Myocyte (in vitro differentiated cells): ENCODE measurements at regions not wholly inside any gene's neighbourhood (a gene's known extent, or its start where the extent isn't known, plus 50 kb on each side); places are given as distances from the start of the nearest gene placed in this dataset.

ENCODE experiments used
- DNase-seq: peaks from one replicate; pipeline ENCODE4 v3.0.0-alpha.2; 2012; ENCODE audit warnings: low read depth

GRCh38 chr3:10583798-10584708, 78.7 kb upstream of the ATP2B2 start:
- DNase-seq: no peak

DNA sequence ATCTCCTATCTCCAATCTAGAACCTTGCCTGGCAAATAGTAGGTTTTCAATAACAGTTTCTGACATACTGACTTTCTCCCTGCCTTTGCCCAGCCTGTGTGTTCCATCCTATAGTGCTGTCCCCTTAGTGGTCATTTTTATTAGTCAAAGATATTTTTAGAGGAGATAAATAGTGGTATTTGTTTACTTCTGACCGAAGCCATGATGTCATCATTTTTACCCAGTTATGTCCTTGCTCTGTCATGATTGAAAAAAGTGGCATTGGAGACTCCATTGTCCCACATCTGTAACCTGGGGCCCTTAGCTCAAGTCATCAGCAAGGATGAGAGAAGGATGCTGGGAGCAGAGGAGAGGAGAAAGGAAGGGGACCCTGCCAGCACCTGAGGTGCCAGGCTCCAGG, 80.6 kb upstream of the ATP2B2 start:
- no peak for DNase-seq

DNA sequence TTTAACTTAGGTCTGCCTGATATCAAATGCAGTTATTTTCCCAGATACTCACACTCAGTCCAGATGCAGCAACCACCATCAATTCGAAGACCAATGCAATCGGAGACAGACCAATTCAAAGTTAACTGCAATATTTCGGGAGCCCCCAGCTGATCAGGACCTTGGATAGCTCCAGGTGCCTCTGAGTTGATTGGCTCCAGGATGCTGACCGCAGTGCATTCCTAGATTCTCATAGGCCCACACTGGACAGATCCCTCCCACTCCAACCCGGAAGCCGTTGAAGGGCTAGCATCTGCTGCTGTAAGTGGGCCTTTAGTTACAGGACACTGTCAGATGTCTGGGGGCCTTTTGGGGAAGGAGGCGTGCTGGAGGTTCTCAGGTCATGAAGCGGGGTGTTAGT, 89.5 kb upstream of the ATP2B2 start:
- peak; percentile 85 for DNase-seq

- no peak for DNase-seq
Observed at GRCh38 chr3:10596746-10597448, 91.5 kb upstream of the ATP2B2 start.

GRCh38 chr3:10597733-10598132, 92.3 kb upstream of the ATP2B2 start:
- no peak for DNase-seq

DNA sequence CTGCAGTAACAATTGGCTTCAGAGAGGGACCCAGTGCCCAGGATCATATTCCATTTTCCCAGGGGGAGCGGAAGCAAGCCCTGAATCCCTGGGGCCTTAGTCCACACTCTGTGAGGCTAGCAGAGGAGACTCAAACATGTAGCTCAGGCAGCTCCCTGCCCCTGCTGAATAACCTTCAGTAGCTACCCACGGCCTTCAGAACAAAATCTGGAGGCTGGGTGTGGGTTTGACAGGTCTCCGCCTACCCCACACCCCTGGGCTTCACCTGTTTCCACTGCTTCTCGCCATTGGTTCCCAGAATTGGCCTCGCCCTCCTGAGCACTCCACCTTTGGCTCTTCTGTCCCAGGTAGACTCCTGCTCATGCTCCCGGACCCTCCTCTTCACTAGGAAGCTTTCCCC, 93.6 kb upstream of the ATP2B2 start:
- no peak for DNase-seq

- no peak for DNase-seq
Observed at GRCh38 chr3:10599444-10599843, 94.1 kb upstream of the ATP2B2 start.

DNA sequence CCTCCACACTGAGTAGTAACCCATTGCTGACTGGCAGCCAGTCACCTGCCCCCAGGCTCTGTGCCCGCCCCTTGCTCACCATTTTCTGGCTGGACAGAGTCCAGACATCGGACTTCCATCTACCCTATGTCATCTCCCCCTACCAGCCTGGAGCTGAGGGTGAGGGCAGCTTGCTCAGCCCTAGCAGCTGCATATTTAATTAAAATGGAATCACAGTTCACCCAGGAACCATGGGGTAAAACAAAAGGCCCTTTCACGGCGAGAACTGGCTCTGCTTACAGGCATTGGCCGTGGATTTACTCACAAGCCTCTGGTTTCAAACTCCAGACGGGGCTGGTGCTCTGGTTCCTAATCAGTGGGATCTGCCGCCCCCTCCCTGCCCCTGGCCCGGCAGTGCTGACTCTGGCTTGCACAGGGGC, 94.9 kb upstream of the ATP2B2 start:
- DNase-seq: no peak

GRCh38 chr3:10600726-10601125, 95.3 kb upstream of the ATP2B2 start:
- DNase-seq: no peak

DNA sequence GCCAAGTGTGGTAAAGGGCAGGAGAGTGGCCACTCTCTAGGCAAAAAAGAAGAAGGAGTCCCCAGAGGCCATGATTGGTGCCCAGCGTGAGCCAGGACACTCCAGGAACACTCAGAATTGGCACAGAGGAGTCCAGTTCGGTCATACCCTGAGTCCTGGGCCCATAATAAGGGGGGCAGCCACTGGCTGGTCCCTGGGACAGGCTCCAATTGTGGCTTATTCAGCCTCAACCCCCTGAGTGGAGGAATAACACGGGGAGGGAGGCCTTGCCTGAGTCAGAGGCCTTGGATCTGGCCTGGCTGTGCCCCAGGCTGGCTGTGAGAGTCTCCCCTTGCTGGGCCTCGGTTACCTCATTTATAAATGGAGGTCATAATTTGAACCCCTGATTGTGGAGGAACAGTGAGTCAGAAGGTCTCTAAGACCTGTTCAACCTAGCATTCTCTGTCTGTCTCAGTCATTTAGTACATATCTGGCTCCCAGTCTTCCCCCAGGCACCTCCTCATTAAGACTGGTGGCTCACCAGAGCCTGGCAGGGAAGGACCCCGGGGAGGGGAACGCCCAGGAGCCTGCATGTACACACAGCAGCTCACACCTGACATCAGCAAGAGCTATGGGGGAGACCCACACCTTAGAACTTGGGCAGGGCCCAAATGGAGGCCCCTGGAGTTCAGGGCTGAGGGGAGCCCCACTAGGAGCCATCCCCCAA, 95.9 kb upstream of the ATP2B2 start:
- no peak for DNase-seq

- DNase-seq: no peak
Observed at GRCh38 chr3:10601857-10602230, 96.5 kb upstream of the ATP2B2 start.

- DNase-seq: no peak
Observed at GRCh38 chr3:10602271-10602670, 96.9 kb upstream of the ATP2B2 start.

- peak; percentile 10 for DNase-seq
Observed at GRCh38 chr3:10602769-10603768, 97.7 kb upstream of the ATP2B2 start.

- DNase-seq: no peak
Observed at GRCh38 chr3:10609134-10609533, 103.7 kb upstream of the ATP2B2 start.

- no peak for DNase-seq
Observed at GRCh38 chr3:10614168-10614567, 108.8 kb upstream of the ATP2B2 start.

GRCh38 chr3:10615715-10616114, 110.3 kb upstream of the ATP2B2 start:
- DNase-seq: no peak

DNA sequence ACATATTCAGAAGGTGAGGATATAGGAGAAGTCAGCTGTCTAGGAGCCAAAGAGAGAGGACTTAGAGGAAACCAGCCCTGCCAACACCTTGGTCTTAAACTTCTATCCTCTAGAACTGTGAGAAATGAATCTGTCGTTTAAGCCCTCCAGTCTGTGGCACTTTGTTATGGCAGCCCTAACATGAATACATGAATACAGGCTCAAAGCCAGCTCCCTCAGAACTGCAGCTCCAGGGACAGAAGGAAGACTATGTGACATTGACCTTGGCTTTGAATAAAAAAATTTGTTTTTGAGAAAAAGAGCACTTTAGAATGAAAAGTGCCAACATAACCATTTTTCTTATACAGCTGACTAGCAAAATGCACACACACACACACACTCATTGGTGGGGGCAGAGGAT, 110.9 kb upstream of the ATP2B2 start:
- no peak for DNase-seq

- no peak for DNase-seq
Observed at GRCh38 chr3:10619989-10620832, 114.8 kb upstream of the ATP2B2 start.

- DNase-seq: no peak
Observed at GRCh38 chr3:10620833-10621082, 115.4 kb upstream of the ATP2B2 start.
